Fibroblast of pulmonary artery (primary cell): ENCODE measurements at regions not wholly inside any gene's neighbourhood (a gene's known extent, or its start where the extent isn't known, plus 50 kb on each side); places are given as distances from the start of the nearest gene placed in this dataset.
"Not testable (repeated sequence)": the region's sequence is repeated elsewhere in the genome, so short reads cannot be mapped to it uniquely, and the experiment has no call there.

Experiments
- DNase-seq: peaks from one replicate; pipeline ENCODE4 v3.0.0-alpha.2; 2010; ENCODE audit warnings: low read depth
- H3K4me3 ChIP-seq: replicated peaks from 2 replicates; pipeline ENCODE4 v1.5.1; 2011; ENCODE audit warnings: low read depth, mild to moderate bottlenecking, control low read depth, low read length, moderate library complexity
- CTCF ChIP-seq: IDR thresholded peaks from 2 replicates; pipeline ENCODE4 v1.5.1; 2011; ENCODE audit warnings: mild to moderate bottlenecking, control low read depth, low read length, inconsistent platforms; ENCODE audit errors: missing control alignments

GRCh38 chr2:75432761-75433361 lies 127.9 kb downstream of the EVA1A start:
- no peak overlapping the region for H3K4me3 ChIP-seq
- TF ChIP-seq CTCF, result no peak
- DNase-seq, result no peak

GRCh38 chr2:75431763-75432162 lies 129.0 kb downstream of the EVA1A start:
- no peak for TF ChIP-seq CTCF
- no peak for DNase-seq
- H3K4me3 ChIP-seq, result no peak overlapping the region

DNA sequence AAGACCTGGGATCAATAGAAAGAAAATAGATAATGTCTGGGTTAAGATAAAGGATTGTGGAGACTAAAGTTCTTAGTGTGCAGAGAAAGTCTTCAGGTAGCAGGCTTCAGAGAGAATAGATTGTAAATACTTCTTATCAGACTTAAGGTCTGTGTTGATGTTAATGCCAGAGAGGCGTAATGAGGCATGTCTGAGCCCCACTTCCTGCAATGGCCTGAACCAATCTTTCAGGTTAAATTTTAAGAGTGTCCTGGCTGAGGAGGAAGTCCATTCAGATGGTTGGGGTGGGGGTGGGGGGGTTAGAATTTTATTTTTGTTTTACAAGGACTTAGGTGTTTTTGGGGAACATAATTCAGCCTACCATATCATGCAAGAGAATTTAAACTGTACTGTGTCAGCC lies 129.5 kb downstream of the EVA1A start:
- no peak for TF ChIP-seq CTCF
- no peak overlapping the region for H3K4me3 ChIP-seq
- no peak for DNase-seq

DNA sequence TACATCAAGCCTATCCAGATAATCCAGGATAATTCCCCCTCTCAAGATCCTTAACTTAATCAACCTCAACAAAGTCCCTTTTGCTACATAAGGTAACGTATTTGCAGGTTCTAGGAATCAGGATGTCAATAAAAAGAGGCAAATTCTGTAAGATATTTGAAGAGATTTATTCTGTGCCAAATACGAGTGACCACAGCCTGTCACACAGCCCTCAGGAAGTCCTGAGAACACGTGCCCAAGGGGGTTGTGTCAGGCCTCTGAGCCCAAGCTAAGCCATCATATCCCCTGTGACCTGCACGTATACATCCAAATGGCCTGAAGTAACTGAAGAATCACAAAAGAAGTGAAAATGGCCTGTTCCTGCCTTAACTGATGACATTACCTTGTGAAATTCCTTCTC lies 130.3 kb downstream of the EVA1A start:
- not testable (repeated sequence) for H3K4me3 ChIP-seq, DNase-seq

- no peak for TF ChIP-seq CTCF
- H3K4me3 ChIP-seq, result no peak overlapping the region
- DNase-seq, result no peak
Observed at GRCh38 chr2:75428646-75429443, 131.9 kb downstream of the EVA1A start.

GRCh38 chr2:75428060-75428459 lies 132.7 kb downstream of the EVA1A start:
- TF ChIP-seq CTCF, result no peak
- DNase-seq, result no peak
- H3K4me3 ChIP-seq, result no peak overlapping the region

DNA sequence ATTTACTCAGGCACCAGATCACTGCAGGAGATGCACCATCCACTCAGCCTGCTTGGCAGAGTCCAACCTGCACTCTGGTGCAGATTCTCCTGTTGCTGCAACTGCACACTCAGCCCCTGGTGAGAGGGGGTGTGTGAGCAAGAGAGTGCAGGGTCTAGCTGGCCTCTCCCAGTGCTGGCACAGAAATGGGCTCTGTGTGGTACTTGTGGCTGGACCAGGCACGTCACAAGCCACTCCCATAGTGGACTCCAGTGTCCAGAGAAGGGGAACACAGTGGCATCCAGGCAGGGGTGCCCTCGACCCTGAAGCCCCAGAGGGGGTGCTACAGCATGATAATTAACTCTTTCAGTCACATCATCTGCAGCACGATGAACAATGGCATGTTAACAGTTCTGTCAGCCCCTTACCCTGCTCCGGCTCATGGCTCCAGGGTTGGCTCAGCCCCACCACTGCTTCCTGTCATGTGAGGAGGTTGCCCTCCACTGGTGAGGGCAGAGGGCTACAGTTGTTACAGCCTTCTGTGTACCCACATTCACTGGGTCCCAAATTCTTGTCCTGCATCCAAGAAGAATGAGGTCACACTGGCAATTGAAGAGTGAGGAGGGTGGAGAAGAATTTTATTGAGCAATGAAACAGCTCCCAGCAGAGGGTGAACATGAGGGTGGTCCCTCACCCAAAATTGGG lies 135.7 kb downstream of the EVA1A start:
- no peak overlapping the region for H3K4me3 ChIP-seq
- DNase-seq, result peak; percentile 4
- no peak for TF ChIP-seq CTCF
